ENCODE measurements at regions not wholly inside any gene's neighbourhood (a gene's known extent, or its start where the extent isn't known, plus 50 kb on each side); places are given as distances from the start of the nearest gene placed in this dataset.

DNA sequence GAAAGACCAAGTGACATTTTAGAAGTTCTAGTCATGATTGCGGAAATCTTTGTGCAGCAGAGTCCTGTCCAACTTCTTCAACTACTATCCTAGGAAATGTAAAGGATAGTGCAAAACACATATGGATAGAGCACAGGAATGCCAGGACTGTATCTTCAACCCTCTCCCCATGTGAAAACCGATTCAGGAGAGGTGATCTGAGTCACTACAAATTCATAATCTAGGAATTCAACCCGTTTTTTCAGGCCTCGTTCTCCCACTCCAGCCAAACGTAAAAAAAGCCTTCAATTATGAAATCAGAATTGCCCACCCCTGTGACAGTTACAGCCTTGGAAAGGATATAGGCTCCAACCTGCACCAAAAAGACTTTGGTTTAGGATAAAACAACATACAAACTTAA is 52.9 kb upstream of the RGS1 start:
- intact Hi-C loops (cut with micrococcal nuclease): loop anchor here (5.0 kb wide), 1 partner anchor 35 kb away; no protein-coding TSS in a partner anchor
- H3K36me3 Mint-ChIP-seq: no peaks in the 10 kb centered on the region
- 97% methylated on average over 5 of the region's 5 CpGs for WGBS (ENCODE audit: insufficient coverage)
- H3K4me3 Mint-ChIP-seq: no peak overlapping the region
- H3K36me3 ChIP-seq (ENCODE audit: control insufficient read depth, insufficient read depth, low read length): no peaks in the 10 kb centered on the region
- no peaks in the 10 kb centered on the region for H3K9me3 Mint-ChIP-seq
- peaks cover 4% of the 10 kb centered on the region for H3K4me1 ChIP-seq (ENCODE audit: control insufficient read depth, insufficient read depth, low read length)
- DNase-seq (no peak), ATAC-seq (no peak)
- TF ChIP-seq, protein P1, sequence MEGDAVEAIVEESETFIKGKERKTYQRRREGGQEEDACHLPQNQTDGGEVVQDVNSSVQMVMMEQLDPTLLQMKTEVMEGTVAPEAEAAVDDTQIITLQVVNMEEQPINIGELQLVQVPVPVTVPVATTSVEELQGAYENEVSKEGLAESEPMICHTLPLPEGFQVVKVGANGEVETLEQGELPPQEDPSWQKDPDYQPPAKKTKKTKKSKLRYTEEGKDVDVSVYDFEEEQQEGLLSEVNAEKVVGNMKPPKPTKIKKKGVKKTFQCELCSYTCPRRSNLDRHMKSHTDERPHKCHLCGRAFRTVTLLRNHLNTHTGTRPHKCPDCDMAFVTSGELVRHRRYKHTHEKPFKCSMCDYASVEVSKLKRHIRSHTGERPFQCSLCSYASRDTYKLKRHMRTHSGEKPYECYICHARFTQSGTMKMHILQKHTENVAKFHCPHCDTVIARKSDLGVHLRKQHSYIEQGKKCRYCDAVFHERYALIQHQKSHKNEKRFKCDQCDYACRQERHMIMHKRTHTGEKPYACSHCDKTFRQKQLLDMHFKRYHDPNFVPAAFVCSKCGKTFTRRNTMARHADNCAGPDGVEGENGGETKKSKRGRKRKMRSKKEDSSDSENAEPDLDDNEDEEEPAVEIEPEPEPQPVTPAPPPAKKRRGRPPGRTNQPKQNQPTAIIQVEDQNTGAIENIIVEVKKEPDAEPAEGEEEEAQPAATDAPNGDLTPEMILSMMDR (IDR thresholded peaks at IDR 0.05): no peak
- peaks cover 37 to 57% of the 10 kb centered on the region in 2 donors for H3K4me1 Mint-ChIP-seq
- H3K27ac ChIP-seq (ENCODE audit: low read length): no peak overlapping the region
- no peaks in the 10 kb centered on the region for H3K9me3 ChIP-seq (ENCODE audit: control insufficient read depth, insufficient read depth, low read length)
- peak overlapping the region in 1 of 2 donors; percentile 4 for H3K27ac Mint-ChIP-seq
- no peak overlapping the region for H3K4me3 ChIP-seq (ENCODE audit: low read length)
- H3K27me3 ChIP-seq (ENCODE audit: control insufficient read depth, insufficient read depth, low read length): no peaks in the 10 kb centered on the region
- H3K27me3 Mint-ChIP-seq (ENCODE audit: low read depth in 2 of 2): no peaks in the 10 kb centered on the region

GRCh38 chr1:192524223-192524622 is 51.4 kb upstream of the RGS1 start:
- Mint-ChIP-seq H3K27me3 (ENCODE audit: low read depth in 2 of 2) (no peaks in the 10 kb centered on the region), H3K27ac (no peak overlapping the region), H3K9me3 (no peaks in the 10 kb centered on the region), H3K36me3 (no peaks in the 10 kb centered on the region), H3K4me3 (no peak overlapping the region), H3K4me1 (peaks cover 44 to 64% of the 10 kb centered on the region in 2 donors)
- no peak overlapping the region for H3K27ac ChIP-seq (ENCODE audit: low read length)
- intact Hi-C loops (cut with micrococcal nuclease): loop anchor here (5.0 kb wide), 1 partner anchor 33 kb away; no protein-coding TSS in a partner anchor
- H3K27me3 ChIP-seq (ENCODE audit: control insufficient read depth, insufficient read depth, low read length): no peaks in the 10 kb centered on the region
- no peaks in the 10 kb centered on the region for H3K9me3 ChIP-seq (ENCODE audit: control insufficient read depth, insufficient read depth, low read length)
- 20% methylated on average over 1 of the region's 1 CpG for WGBS (ENCODE audit: insufficient coverage)
- no peak for ATAC-seq
- no peak overlapping the region for H3K4me3 ChIP-seq (ENCODE audit: low read length)
- DNase-seq: no peak
- no peaks in the 10 kb centered on the region for H3K36me3 ChIP-seq (ENCODE audit: control insufficient read depth, insufficient read depth, low read length)
- peaks cover 4% of the 10 kb centered on the region for H3K4me1 ChIP-seq (ENCODE audit: control insufficient read depth, insufficient read depth, low read length)
- TF ChIP-seq, protein P1 (IDR thresholded peaks at IDR 0.05): no peak
